ENCODE measurements at regions not wholly inside any gene's neighbourhood (a gene's known extent, or its start where the extent isn't known, plus 50 kb on each side); places are given as distances from the start of the nearest gene placed in this dataset.

DNA sequence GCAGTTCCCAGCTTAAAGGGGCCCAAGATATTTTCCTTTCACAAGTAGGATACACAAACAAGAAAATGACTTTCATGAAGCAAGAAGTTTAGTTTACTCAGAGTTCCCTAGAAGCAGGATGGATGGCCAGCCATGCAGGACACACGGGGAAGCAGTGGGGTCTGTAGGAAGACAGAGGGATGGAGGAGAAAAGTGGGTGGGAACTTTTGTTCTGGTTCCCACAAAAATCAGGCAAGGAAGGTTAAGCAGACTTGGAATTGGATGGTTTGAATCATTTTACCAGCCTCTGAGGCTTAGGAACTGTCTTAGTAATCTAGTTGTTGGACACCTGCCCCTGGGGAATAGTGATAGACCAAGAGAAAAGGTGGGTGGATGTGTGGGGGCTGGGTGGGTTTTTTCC lies 263.3 kb upstream of the VSTM2A start:
- intact Hi-C loops (cut with micrococcal nuclease; ENCODE audit: unreplicated experiment) (no loop called here), in situ Hi-C loops (cut with HindIII; ENCODE audit: extremely low pct_ligation_motif_present, low pct_unique_long_range_greater_than_20kb) (no loop called here)
- ChIA-PET CTCF (ENCODE audit: low intra/inter-chr PET ratio, low total read pairs) (no interaction called here), POLR2A (no interaction called here)
- Histone ChIP-seq H3K9ac (ENCODE audit: insufficient read depth, low read depth, low read length) (no peak overlapping the region), H2AFZ (ENCODE audit: low read length) (no peak overlapping the region), H3K9me3 (ENCODE audit: low read length) (peaks cover 82% of the 10 kb centered on the region), H3K27ac (ENCODE audit: extremely low read length, insufficient read depth, low read length) (no peak overlapping the region), H3K79me2 (ENCODE audit: insufficient read depth, low read length) (no peaks in the 10 kb centered on the region), H3K27me3 (ENCODE audit: control insufficient read depth in 1 of 2, insufficient read depth in 2 of 2, low read length in 2 of 2) (no peaks in the 10 kb centered on the region), H3K4me2 (ENCODE audit: low read depth, low read length) (no peak overlapping the region), H3K36me3 (replicated peaks in 1 of 2; ENCODE audit: control insufficient read depth in 1 of 2, insufficient read depth in 2 of 2, low read length in 2 of 2) (no peaks in the 10 kb centered on the region), H4K20me1 (ENCODE audit: insufficient read depth, low read length) (no peaks in the 10 kb centered on the region), H3K4me1 (ENCODE audit: insufficient read depth, low read length) (no peaks in the 10 kb centered on the region), H3K4me3 (replicated peaks in 1 of 3; ENCODE audit: insufficient read depth in 1 of 3, low read depth in 2 of 3, low read length in 3 of 3) (no peak overlapping the region)
- 0% methylated on average over 1 of the region's 1 CpG for WGBS (ENCODE audit: low lambda C conversion rate)
- no peak for FAIRE-seq
- DNase-seq (ENCODE audit: low spot score): no peak
- no TSS peak for BruUV-seq (replicated peaks)
- no peak for ATAC-seq
- TF ChIP-seq ZNF773 (CRISPR knock-in tag; IDR thresholded peaks at IDR 0.05; ENCODE audit: borderline replicate concordance) (no peak), MAX (IDR thresholded peaks at IDR 0.05) (no peak), EP300 (IDR thresholded peaks at IDR 0.05; ENCODE audit: low read depth in 2 of 2, low read length in 2 of 2) (no peak), EP300 (CRISPR knock-in tag; IDR thresholded peaks at IDR 0.05; ENCODE audit: borderline replicate concordance) (no peak), RNF2 (conservative IDR thresholded peaks at IDR 0.05; ENCODE audit: low read depth) (no peak), ZNF572 (CRISPR knock-in tag; IDR thresholded peaks at IDR 0.05) (no peak), HOXA5 (CRISPR knock-in tag; IDR thresholded peaks at IDR 0.05) (no peak), ZNF224 (CRISPR knock-in tag; IDR thresholded peaks at IDR 0.05) (no peak), JUN (CRISPR knock-in tag; IDR thresholded peaks at IDR 0.05) (no peak), MED13 (CRISPR knock-in tag; IDR thresholded peaks at IDR 0.05) (no peak), KDM5A (IDR thresholded peaks at IDR 0.05; ENCODE audit: borderline replicate concordance, low read length) (no peak), ZNF362 (CRISPR knock-in tag; IDR thresholded peaks at IDR 0.05; ENCODE audit: borderline replicate concordance) (no peak), NFKB2 (CRISPR knock-in tag; IDR thresholded peaks at IDR 0.05; ENCODE audit: borderline replicate concordance) (no peak), ETS1 (CRISPR knock-in tag; IDR thresholded peaks at IDR 0.05) (no peak), ZNF501 (CRISPR knock-in tag; IDR thresholded peaks at IDR 0.05) (no peak), ZSCAN29 (CRISPR knock-in tag; conservative IDR thresholded peaks at IDR 0.05) (no peak), USF2 (IDR thresholded peaks at IDR 0.05; ENCODE audit: low read depth, low read length) (no peak), USF2 (CRISPR knock-in tag; IDR thresholded peaks at IDR 0.05; ENCODE audit: borderline replicate concordance) (no peak)
- TF ChIP-seq, protein P1, sequence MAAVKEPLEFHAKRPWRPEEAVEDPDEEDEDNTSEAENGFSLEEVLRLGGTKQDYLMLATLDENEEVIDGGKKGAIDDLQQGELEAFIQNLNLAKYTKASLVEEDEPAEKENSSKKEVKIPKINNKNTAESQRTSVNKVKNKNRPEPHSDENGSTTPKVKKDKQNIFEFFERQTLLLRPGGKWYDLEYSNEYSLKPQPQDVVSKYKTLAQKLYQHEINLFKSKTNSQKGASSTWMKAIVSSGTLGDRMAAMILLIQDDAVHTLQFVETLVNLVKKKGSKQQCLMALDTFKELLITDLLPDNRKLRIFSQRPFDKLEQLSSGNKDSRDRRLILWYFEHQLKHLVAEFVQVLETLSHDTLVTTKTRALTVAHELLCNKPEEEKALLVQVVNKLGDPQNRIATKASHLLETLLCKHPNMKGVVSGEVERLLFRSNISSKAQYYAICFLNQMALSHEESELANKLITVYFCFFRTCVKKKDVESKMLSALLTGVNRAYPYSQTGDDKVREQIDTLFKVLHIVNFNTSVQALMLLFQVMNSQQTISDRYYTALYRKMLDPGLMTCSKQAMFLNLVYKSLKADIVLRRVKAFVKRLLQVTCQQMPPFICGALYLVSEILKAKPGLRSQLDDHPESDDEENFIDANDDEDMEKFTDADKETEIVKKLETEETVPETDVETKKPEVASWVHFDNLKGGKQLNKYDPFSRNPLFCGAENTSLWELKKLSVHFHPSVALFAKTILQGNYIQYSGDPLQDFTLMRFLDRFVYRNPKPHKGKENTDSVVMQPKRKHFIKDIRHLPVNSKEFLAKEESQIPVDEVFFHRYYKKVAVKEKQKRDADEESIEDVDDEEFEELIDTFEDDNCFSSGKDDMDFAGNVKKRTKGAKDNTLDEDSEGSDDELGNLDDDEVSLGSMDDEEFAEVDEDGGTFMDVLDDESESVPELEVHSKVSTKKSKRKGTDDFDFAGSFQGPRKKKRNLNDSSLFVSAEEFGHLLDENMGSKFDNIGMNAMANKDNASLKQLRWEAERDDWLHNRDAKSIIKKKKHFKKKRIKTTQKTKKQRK (IDR thresholded peaks at IDR 0.05; ENCODE audit: low read length): no peak
